GM12892 (cell line): ENCODE measurements at regions not wholly inside any gene's neighbourhood (a gene's known extent, or its start where the extent isn't known, plus 50 kb on each side); places are given as distances from the start of the nearest gene placed in this dataset.

Source experiments
- POLR2A ChIP-seq: IDR thresholded peaks from 2 replicates; pipeline ENCODE4 v1.6.1; 2011; ENCODE audit warnings: low read depth, low read length, control low read depth
- POLR2AphosphoS5 ChIP-seq: IDR thresholded peaks from 2 replicates; pipeline ENCODE4 v1.6.1; 2011; ENCODE audit warnings: low read depth, low read length, control low read depth

DNA sequence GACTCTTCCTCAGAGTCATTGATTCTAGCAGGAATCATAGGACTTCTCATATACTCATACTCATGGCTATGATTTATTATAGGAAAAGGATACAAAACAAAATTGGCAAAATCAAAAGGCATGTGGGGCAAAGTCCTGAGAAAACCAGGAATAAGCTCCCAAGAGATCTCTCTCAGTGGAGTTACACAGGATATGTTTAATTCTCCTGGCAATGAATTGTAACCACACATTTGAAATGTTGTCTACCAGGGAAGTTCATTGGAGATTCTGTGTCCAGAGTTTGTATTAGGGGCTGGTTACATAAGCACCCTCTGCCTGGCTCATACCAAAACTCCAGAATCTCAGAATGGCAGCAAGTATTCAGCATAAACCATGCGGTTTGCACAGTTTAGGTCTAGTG lies 63.9 kb downstream of the ADAMTS1 start:
- TF ChIP-seq POLR2A (no peak), POLR2AphosphoS5 (no peak)
